NCI-H524 (cell line): ENCODE measurements at regions not wholly inside any gene's neighbourhood (a gene's known extent, or its start where the extent isn't known, plus 50 kb on each side); places are given as distances from the start of the nearest gene placed in this dataset.

Experiments
- DNase-seq, 2 experiments: peaks; one replicate each; lab custom pipeline; 2025; lab: John Stamatoyannopoulos, UW

DNA sequence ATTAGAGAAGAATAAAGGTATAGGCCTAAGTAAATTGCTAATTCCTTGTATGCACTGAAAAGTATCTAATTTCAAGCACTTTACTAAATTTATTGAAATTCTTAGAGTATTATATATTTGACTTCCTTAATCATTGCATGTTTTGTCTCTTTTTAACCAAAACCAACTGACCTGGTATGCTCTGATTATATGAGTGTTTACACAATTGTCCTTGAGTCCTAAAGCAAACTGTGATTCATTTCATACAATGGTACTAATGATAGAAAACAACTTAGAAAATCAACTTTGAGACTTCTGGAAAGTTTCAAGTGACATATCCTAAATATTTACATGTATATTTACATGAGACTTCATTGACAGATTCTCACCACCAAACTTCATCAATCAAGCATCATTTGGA lies 1177.1 kb downstream of the ADGRL3 start:
- DNase-seq: no peak

DNA sequence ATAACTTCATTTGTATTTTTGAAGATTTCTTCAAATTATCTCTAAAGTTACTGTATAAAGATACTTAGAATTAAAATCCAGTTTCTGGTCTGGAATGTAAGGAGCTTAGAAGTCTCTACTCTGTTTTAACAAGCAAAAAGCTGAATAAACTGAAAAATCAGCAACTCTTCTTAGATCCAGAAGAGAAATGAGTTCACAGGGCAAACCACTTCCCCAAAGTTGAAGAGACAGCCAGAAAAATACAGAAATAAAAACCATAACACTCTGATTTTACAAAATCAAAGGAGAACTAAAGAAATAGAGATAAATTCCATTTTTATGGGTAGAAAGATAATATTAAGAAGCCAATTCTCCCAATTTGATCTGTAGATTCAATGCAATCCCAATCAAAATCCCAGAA lies 1166.8 kb downstream of the ADGRL3 start:
- DNase-seq: no peak

DNA sequence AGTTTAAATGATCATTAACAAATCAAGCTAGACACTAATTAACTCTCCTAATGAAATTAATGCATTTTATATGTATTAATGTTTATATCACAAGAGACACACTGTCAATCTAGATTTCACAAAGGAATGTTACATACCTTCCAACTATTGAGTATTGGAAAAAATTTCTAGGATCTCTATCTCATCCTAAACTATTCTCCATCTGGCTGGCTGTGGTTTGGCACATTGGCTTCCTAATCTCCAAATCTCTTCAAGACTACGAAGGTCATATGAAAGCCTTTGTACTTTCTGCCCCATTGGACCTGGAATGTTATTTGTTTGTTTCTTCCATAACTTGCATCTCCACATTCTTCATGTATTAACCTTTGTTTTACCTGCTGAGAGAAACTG lies 1160.0 kb downstream of the ADGRL3 start:
- no peak for DNase-seq

DNA sequence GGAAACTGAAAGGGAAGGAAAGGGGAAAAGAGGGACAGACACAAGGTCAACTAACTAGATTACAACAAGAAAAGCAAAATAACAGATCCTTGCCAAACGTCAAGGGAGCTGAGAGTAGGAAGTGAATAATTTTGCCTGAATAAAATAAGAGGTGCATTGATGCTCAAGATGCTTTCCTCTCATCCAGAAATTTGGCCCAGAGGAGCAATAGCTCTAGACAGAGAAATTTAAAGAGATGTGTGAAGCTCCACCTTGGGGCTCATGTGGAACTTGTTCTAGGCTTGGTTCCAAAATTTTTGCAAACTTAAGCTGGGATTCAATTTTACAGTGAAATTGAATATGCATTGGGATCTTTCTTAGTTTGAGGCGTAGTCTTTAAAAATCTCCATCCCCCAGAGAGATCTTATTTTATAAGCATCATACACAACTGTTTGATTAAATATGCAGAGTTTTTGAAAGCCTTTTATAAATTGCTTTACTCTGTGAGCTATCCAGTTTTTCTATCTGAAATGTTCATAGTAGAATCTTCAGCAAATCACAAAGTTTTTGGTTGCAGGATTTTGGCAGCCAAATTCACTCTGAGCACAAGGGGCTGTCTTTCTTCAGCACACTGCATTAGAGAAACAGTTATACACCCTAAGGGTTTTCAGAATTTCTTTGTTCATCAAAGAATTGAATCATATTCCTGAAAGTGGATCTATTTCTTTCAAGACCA lies 1159.5 kb downstream of the ADGRL3 start:
- no peak for DNase-seq

DNA sequence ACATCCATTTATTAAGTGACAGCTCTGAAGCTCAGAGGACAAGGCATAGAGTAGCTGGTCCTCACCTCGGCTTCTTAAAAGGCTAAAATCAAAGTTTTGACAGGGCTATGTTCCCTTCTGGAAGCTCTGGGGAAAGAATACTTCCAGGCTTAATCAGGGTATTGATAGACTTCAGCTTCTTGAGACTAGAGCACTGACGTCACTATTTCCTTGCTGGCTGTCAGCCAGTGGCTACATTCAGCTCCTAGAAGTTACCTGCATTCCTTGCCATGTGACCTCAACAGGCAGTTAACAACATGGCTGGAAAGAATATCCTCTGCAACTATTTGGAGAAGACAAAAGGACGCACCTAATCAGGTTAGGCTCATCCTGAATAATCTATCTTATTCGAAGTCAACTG lies 1144.8 kb downstream of the ADGRL3 start:
- no peak for DNase-seq

DNA sequence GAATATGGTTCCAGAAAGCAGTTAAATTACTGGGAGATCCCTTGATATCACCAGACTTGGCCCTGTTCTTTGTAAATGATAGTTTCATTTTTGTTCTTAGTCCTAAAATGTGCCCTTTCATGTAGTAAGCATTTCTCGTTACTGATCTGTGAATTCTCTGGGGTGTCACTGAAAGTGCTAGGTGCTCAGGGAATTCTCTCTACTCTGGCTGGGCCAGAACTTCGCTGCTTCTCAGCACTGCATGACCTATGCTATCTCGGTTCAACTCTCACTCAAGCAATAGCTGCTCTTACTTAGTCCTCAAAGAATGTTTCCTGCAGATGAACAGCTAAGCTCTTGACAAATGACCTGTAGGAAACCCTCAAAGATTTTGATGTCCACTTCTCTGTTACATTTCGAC lies 1144.3 kb downstream of the ADGRL3 start:
- no peak for DNase-seq

DNA sequence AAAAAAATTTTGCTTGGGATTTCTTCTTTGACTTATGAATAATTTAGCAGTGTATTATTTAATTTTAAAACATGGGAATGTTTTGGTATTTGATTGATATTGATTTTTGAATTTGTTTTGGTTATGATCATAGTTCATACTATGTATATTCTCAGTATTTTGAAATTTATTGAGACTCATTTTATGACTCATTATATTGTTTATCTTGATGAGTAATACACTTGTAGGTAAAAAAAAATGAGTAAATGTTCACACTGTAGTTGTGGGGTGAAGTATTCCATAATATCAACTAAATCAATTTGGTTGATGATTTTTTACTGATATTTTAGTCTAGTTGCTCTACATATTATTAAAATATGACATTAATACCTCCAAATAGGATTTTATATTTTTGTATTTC lies 1142.2 kb downstream of the ADGRL3 start:
- no peak for DNase-seq

DNA sequence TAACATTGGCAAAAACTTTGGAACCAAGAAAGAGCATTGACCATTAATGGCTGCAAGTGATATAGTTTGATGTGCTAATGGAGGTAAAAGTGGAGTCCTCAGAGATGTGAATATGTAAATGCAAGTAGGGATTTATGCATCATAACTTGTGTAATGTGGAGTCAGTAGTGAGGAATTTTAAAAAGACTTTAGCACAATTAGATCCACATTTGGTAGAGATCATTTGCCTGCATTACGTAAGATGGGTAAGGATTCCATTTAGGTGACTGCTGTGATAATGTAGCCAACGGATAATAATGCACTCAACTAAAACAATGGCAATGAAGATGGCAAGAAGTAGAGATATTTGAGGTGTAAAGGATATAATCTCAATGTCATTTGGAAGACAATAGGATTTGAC lies 1128.4 kb downstream of the ADGRL3 start:
- no peak for DNase-seq

DNA sequence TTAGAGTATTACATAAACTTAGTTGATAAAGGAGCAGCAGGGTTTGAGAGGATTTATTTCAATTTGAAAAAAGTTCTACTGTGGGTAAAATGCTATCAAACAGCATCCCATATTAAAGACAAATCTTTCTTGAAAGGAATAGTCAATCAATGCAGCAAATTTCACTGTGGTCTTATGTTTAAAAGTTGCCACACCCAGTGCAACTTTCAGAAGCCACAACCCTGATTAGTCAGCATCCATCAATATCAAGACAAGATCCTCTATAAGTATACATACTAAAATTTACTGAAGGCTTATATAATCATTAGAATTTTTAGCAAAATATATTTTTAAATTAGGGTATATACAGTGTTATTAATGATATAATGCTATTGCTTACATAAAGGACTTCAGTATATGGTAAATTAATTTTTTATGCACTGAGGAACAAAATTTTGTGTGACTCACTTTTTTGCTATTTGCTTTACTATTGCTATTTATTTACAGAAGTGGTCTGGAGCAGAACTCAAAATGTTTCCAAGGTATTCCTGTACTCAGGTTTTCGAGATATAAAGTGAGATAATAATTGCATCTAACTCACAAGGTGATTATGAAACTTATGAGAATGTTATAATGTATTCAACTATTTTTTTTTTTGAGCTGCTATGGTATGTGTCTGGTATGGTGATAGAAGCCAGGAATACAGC lies 1127.6 kb downstream of the ADGRL3 start:
- DNase-seq: no peak

DNA sequence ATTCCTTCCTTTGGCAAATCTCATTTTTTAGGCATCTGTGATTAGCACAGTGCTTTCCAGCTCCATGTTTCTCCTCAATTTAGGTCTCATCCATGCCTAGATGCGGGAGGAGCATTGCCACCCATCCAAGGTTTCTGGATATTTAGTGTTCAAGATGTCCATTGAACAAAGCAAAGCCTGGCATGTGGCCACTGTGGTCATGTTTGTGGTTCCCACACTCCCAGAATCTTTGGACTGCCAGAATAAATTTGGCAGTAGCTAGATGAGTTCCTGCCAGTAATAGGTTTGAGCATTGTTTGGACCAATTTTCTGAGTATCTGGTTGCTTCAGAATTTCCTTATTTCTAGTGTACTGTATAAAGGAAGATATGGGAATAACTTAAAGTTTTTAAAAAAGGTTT lies 1124.1 kb downstream of the ADGRL3 start:
- no peak for DNase-seq

DNA sequence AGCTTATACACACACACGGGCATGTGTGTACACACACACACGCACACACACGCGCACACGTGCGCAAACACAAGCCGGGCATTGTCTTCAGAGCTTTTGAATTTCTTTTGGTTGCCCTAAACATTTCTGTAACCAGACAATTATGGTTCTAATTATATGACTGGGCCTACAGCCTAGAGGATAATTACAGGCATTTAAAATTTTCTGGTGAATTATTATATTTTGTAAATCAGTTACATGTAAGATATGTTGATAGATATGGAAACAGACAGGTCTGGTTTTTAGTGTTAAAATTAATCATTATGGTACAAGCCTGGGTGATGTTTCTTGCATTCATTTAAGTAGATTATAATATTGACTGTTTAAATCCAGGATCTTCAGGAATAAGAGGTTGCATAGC lies 1120.5 kb downstream of the ADGRL3 start:
- no peak for DNase-seq

DNA sequence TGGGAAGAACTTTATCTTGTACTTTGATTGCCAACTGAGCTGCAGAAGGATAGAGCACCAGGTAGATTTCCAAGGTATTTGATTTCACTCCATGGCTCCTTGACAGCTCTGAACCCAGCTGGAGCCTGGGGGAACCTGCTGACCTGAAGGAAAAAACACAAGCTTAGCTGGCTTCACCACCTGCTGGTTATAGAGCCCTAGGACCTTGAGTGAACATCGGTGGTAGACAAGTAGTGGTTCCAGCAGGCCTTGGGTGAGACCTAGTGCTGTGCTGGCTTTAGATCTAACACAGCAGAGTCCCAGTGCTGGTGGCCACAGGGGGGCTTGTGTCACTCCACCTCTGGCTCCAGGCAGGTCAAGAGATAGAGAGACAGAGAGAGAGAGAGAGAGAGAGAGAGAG lies 1102.6 kb downstream of the ADGRL3 start:
- no peak for DNase-seq

DNA sequence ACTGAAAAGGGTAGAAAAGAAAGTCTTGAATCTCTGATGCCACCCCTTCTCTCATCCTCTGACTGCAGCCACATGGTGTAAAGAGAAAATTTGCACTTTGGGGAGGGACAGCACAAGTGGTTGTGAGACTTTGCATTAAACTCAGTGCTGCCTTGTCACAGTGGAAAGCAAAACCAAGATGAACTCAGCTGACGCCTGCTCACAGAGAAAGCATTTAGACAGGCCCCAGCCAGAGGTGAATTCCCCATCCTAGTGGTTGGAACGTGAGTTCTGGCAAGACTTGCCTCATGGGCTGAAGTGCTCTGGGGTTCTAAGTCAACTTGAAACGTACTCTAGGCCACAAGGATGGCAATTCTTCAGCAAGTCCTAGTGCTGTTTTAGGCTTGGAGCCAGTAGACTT lies 1101.4 kb downstream of the ADGRL3 start:
- no peak for DNase-seq

DNA sequence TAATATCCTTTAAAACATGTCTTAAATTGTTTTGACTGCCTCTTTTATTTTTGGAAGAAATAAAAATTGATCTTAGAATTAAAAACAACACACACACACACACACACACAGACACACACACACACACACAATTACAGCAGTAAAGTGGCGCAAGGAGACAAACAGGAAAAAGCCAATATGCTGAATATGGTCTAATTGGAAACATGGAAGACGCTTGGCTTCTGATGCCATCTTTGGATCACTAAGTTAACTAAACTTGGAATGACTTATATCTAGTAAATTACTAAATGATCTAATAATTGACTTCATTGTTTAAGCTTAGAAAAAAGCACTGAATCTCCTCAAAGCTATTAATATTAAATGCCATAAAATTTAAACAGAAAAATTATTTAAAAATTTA lies 1093.4 kb downstream of the ADGRL3 start:
- DNase-seq: no peak

DNA sequence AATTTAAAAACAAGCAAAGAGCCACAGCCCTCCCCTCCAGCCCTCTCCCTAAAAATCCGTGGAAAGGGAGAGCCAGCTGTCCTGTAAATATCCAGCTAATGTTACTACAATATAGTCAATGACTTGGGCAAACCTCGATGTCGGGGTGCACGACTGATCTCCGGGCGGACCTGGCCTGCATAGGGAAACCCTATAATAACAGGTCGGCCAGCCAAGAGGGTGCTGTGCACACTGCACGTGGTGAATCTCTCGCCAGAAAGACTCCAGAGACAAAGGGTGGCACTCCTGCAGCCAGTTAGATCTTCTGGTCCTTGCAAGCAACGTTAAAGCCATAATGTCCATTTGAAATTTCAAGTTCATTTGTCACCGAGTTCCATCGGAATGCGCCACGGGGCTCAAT lies 1092.8 kb downstream of the ADGRL3 start:
- no peak for DNase-seq

DNA sequence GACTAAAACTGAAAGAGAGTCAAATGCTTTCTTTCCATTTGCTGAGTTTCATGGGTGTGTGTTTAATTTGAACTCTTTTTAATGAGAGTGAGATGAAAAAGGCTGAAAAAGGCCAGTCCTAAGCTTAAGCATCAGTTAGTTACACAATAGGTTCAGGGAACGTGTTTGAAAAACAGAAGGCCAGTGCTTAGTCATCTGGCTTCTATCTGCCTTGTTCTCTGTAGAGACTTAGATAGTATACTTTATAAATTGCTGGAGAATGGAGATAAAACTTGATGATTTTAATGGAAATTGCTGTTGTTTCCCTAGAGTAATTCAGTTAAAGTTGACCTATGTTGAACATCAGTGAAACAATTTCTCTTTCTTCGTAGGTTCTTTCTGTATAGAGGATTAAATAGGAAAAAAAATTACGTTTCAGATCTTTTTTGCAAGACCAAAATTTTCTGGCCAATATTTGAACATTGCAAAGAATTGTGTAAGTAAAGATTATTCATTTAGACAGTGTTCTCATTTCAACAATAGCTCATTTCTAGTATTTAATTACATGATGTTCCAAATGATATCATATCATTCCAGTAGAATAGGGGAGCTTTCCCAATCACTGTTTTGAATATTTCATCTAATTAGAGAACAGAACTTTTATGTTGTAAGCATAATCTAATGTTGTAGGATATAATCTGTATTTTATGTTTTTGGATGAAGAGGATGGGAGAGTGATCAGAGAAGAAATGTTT lies 1088.8 kb downstream of the ADGRL3 start:
- DNase-seq: no peak

DNA sequence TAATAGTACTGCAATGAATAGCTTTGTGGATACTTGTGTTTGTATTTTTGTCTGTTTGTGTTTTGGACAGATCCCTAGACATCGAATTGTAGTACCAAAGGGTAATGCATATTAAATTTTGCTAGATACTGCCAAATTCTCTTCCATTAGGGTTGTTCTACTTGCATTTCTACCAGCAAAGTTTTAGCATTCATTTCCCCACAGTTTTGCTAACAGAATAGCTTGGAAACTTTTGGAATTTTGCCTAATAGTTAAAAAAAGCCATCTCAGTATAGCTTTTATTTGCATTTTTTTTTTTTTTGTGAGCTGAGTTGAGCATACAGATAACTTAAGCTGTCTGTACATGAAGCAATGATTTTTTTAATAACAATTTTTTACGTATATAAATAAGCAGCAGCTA lies 1084.9 kb downstream of the ADGRL3 start:
- no peak for DNase-seq

DNA sequence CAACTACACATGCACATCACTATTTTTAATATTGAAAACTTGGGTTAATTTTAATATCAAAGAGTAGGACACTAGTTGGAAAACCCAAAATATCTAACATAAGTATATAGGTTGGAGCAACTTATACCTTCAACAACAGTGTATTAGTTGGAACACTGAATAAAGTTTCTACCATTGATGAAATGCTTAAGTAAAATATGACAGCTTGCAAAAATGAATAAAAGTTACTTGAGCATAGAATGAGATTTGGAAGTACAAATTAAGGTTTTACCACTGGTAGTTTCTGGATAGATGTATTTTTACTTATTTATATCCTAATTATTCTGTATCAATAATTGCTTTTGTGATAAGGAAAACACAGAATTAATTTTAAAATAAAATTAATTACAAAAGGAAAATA lies 1079.6 kb downstream of the ADGRL3 start:
- no peak for DNase-seq

DNA sequence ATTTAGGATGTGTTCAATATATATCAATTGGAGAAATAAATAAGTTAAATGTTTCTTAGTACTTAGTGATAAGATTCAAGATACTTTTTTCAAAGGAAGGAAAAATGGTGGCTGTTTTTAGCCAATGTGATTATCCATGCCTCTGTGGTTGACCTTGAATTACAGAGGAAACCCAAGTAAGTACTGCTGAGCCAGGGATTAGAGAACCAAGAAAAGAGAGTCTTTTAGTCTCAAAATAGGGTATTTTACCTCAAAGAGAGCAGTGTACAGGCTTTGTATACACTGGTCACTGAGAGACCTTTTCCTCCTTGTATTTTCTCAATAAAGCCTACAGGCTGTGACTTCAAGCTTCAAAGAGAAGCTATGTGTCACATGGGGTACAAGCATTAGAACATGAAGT lies 1075.3 kb downstream of the ADGRL3 start:
- no peak for DNase-seq

DNA sequence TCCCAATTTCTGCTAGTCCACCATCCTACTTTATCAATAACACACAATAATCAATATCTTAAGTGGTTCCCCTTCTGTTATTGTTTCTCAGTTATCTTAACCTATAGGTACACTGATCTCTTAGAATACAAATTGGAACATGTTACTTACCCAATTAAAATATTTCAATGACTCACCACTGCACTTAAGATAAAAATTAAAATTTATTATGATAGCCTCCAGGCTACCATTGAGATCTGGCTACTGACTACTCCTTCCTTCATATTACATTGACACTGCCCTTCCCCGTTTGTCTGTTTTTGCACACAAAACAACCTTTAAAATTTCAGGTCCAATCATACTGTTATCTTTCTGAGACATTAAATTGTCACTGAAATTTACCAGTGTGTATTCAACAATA lies 1074.7 kb downstream of the ADGRL3 start:
- no peak for DNase-seq

DNA sequence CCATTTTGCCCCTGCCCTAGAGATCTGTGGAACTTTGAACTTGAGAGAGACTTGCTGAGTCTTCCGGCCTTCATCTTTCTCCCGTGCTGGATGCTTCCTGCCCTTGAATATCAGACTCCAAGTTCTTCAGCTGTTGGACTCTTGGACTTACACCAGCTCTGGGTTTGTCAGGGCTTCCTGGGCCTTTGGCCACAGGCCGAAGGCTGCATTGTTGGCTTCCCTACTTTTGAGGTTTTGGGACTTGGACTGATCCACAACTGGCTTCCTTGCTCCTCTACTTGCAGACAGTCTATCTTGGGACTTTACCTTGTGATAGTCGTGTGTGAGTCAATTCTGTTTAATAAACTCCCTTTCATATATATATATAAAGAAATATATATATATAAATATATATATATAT lies 1071.0 kb downstream of the ADGRL3 start:
- no peak for DNase-seq

DNA sequence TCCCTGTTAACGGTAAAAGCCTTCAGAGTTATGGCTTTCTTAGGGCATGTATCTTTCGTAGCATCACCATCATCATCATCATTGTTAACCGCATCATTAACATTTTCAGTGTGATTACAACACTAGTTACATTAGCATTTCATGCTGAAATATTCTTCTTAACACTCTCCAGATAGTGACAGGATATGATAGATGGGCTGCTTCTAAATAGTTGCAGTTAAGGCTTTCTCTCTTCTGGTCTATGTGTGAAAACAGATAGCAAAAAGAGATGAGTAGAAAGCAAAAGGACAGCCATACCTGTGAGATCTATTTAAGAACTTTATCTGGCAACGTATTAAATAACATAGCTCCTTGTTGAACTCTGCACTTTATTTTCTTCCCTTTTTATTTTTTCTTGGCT lies 1069.8 kb downstream of the ADGRL3 start:
- no peak for DNase-seq

DNA sequence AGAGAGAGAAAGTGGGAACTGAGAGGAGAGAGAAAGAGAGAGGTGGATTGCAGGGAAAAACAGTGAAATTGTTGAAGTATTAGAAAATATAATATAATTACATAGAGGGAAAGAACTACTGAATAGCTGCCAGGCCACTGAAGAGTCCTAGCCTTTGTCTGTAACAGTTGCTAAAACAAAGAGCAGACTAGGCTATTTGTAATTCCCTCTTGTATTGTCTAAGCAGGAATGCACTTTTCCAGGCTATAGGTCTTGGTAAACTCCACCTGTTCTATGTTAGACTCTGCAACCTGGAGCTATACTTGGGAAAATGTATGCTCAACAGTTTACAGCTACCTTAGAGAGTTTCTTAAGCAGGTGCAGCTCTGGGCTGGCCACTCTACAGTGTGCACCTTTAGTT lies 1063.3 kb downstream of the ADGRL3 start:
- no peak for DNase-seq
